ENCODE measurements at regions not wholly inside any gene's neighbourhood (a gene's known extent, or its start where the extent isn't known, plus 50 kb on each side); places are given as distances from the start of the nearest gene placed in this dataset.

DNA sequence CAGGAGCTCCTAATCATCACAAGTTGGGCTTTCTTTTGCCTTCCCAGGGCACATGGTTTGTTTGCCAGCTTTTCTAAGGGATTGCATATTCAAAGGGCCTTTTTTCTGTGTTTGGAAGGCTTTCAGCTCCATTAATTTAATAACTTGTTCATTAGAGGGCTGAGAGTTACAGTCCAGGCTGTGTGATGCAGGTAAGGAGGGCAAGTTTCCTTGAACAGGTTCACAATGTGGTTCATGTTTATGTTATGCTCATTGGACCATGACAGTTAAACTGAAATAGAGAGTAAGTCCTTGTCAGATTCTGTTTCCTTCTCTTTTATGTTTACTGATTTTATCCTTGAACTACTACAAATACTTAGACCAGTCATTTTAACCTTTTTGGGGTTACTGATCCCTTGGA is 174.4 kb downstream of the MARCHF11 start:
- TF ChIP-seq, protein P1, sequence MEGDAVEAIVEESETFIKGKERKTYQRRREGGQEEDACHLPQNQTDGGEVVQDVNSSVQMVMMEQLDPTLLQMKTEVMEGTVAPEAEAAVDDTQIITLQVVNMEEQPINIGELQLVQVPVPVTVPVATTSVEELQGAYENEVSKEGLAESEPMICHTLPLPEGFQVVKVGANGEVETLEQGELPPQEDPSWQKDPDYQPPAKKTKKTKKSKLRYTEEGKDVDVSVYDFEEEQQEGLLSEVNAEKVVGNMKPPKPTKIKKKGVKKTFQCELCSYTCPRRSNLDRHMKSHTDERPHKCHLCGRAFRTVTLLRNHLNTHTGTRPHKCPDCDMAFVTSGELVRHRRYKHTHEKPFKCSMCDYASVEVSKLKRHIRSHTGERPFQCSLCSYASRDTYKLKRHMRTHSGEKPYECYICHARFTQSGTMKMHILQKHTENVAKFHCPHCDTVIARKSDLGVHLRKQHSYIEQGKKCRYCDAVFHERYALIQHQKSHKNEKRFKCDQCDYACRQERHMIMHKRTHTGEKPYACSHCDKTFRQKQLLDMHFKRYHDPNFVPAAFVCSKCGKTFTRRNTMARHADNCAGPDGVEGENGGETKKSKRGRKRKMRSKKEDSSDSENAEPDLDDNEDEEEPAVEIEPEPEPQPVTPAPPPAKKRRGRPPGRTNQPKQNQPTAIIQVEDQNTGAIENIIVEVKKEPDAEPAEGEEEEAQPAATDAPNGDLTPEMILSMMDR (IDR thresholded peaks at IDR 0.05), result no peak
- TF ChIP-seq POLR2A (IDR thresholded peaks at IDR 0.05) (no peak), EP300 (IDR thresholded peaks at IDR 0.05; ENCODE audit: low read depth) (no peak)
